CD4-positive, alpha-beta memory T cell (primary cell): ENCODE measurements at regions not wholly inside any gene's neighbourhood (a gene's known extent, or its start where the extent isn't known, plus 50 kb on each side); places are given as distances from the start of the nearest gene placed in this dataset.

ENCODE experiments used
- CTCF ChIA-PET: fragments of 350-600 bp; sonication (Branson Sonifier 250); formaldehyde crosslinking; loops from one replicate; lab custom pipeline; 2021; ENCODE audit warnings: inconsistent platforms; ENCODE audit not compliant: partially characterized antibody; lab: Charles Lee
- POLR2A ChIA-PET: fragments of 350-600 bp; sonication (Branson Sonifier 250); formaldehyde crosslinking; loops from one replicate; lab custom pipeline; 2021; ENCODE audit not compliant: partially characterized antibody; lab: Charles Lee
- DNase-seq, 5 donors: peaks; one replicate each; pipeline versions ENCODE4 v3.0.0 to v3.0.0-alpha.2; 2020 to 2022; ENCODE audit warnings: mixed read lengths in 1 of 5
- H3K27ac ChIP-seq: one replicate; pipeline ENCODE4 v1.7.0; 2013; ENCODE audit warnings: low read depth, low read length
- H3K27me3 ChIP-seq: 2 replicates; pipeline ENCODE4 v1.7.0; 2013; ENCODE audit warnings: mild to moderate bottlenecking, low read length, moderate library complexity; ENCODE audit not compliant: insufficient read depth
- H3K36me3 ChIP-seq: 2 replicates; pipeline ENCODE4 v1.7.0; 2013; ENCODE audit warnings: mild to moderate bottlenecking, low read length, moderate library complexity; ENCODE audit not compliant: insufficient read depth
- H3K4me1 ChIP-seq: 2 replicates; pipeline ENCODE4 v1.7.0; 2013; ENCODE audit warnings: mild to moderate bottlenecking, low read length, moderate library complexity; ENCODE audit not compliant: insufficient read depth
- H3K4me3 ChIP-seq, 2 donors: one replicate each; pipeline ENCODE4 v1.7.0; 2013; ENCODE audit warnings: low read length in 2 of 2, mild to moderate bottlenecking in 1 of 2
- H3K9me3 ChIP-seq, 2 donors: one replicate each; pipeline ENCODE4 v1.7.0; 2013; ENCODE audit warnings: low read length in 2 of 2, control low read depth in 1 of 2; ENCODE audit not compliant: control insufficient read depth in 1 of 2
- H3K27ac Mint-ChIP-seq, 7 donors: one replicate each; pipeline ENCODE4 v1.8.0; 2020 to 2021; ENCODE audit warnings: mixed read lengths in 7 of 7, mild to moderate bottlenecking in 6 of 7, inconsistent platforms in 3 of 7, moderate library complexity in 3 of 7
- H3K27me3 Mint-ChIP-seq, 2 donors: one replicate each; pipeline ENCODE4 v1.8.0; 2020 to 2021; ENCODE audit warnings: mixed read lengths in 2 of 2
- H3K36me3 Mint-ChIP-seq, 2 donors: one replicate each; pipeline ENCODE4 v1.8.0; 2020 to 2021; ENCODE audit warnings: mixed read lengths in 2 of 2, inconsistent platforms in 1 of 2, mild to moderate bottlenecking in 1 of 2
- H3K4me1 Mint-ChIP-seq, 4 donors: one replicate each; pipeline ENCODE4 v1.8.0; 2020 to 2021; ENCODE audit warnings: mixed read lengths in 4 of 4, mild to moderate bottlenecking in 1 of 4
- H3K4me3 Mint-ChIP-seq, 8 donors: one replicate each; pipeline ENCODE4 v1.8.0; 2020 to 2021; ENCODE audit warnings: mixed read lengths in 8 of 8, mild to moderate bottlenecking in 7 of 8, moderate library complexity in 6 of 8, inconsistent platforms in 3 of 8
- H3K9me3 Mint-ChIP-seq, 8 donors: one replicate each; pipeline ENCODE4 v1.8.0; 2020 to 2021; ENCODE audit warnings: mixed read lengths in 8 of 8, mild to moderate bottlenecking in 5 of 8, inconsistent platforms in 3 of 8, moderate library complexity in 1 of 8
- intact Hi-C: fragments of 100-400 bp; cut with micrococcal nuclease; formaldehyde crosslinking; loops from one replicate; pipeline ENCODE4 v1.15.1; 2023

GRCh38 chr2:133908171-133908570 is 339.9 kb upstream of the NCKAP5 start:
- no peak overlapping the region for H3K27ac Mint-ChIP-seq
- H3K27me3 Mint-ChIP-seq, result peaks cover 7 to 30% of the 10 kb centered on the region in 2 donors
- ChIA-PET POLR2A (no interaction called here), CTCF (no interaction called here)
- Histone ChIP-seq H3K27ac (no peak overlapping the region), H3K4me3 (no peak overlapping the region), H3K9me3 (no peaks in the 10 kb centered on the region), H3K4me1 (no peaks in the 10 kb centered on the region), H3K36me3 (no peaks in the 10 kb centered on the region), H3K27me3 (no peaks in the 10 kb centered on the region)
- no peak for DNase-seq
- no peaks in the 10 kb centered on the region for H3K4me1 Mint-ChIP-seq
- H3K36me3 Mint-ChIP-seq, result peaks cover 0 to 4% of the 10 kb centered on the region in 2 donors
- H3K9me3 Mint-ChIP-seq, result peaks cover 2 to 22% (median 7%) of the 10 kb centered on the region in 8 donors
- no peak overlapping the region for H3K4me3 Mint-ChIP-seq
- intact Hi-C loops, result no loop called here

- Mint-ChIP-seq H3K4me3 (no peak overlapping the region), H3K4me1 (no peaks in the 10 kb centered on the region), H3K9me3 (peaks cover 0 to 5% (median 0%) of the 10 kb centered on the region in 8 donors), H3K27me3 (peaks cover 2 to 7% of the 10 kb centered on the region in 2 donors), H3K36me3 (no peaks in the 10 kb centered on the region), H3K27ac (no peak overlapping the region)
- H3K36me3 ChIP-seq, result no peaks in the 10 kb centered on the region
- DNase-seq, result no peak
- H3K27ac ChIP-seq, result no peak overlapping the region
- H3K9me3 ChIP-seq, result no peaks in the 10 kb centered on the region
- no peak overlapping the region for H3K4me3 ChIP-seq
- H3K27me3 ChIP-seq, result no peaks in the 10 kb centered on the region
- CTCF ChIA-PET, result no interaction called here
- POLR2A ChIA-PET, result interaction anchor here (0.6 kb wide), 1 partner anchor 244 kb away, joined by 3 read pairs; no protein-coding TSS in a partner anchor
- no peaks in the 10 kb centered on the region for H3K4me1 ChIP-seq
- intact Hi-C loops, result no loop called here
Observed at GRCh38 chr2:133918141-133918540, 335.7 kb upstream of the MGAT5 start.

GRCh38 chr2:133919285-133919684 is 334.6 kb upstream of the MGAT5 start:
- intact Hi-C loops, result no loop called here
- ChIA-PET CTCF (no interaction called here), POLR2A (no interaction called here)
- Mint-ChIP-seq H3K4me3 (no peak overlapping the region), H3K36me3 (no peaks in the 10 kb centered on the region), H3K27ac (peak overlapping the region in 1 of 7 donors; percentile 25), H3K9me3 (peaks cover 0 to 5% (median 0%) of the 10 kb centered on the region in 8 donors), H3K4me1 (no peaks in the 10 kb centered on the region), H3K27me3 (peaks cover 2 to 7% of the 10 kb centered on the region in 2 donors)
- no peak for DNase-seq
- Histone ChIP-seq H3K27me3 (no peaks in the 10 kb centered on the region), H3K27ac (no peak overlapping the region), H3K4me3 (no peak overlapping the region), H3K9me3 (no peaks in the 10 kb centered on the region), H3K4me1 (no peaks in the 10 kb centered on the region), H3K36me3 (no peaks in the 10 kb centered on the region)

- no peaks in the 10 kb centered on the region for H3K9me3 ChIP-seq
- no peaks in the 10 kb centered on the region for H3K4me1 ChIP-seq
- no peak for DNase-seq
- intact Hi-C loops, result no loop called here
- Mint-ChIP-seq H3K4me1 (no peaks in the 10 kb centered on the region), H3K4me3 (no peak overlapping the region), H3K9me3 (peaks cover 0 to 4% (median 0%) of the 10 kb centered on the region in 8 donors), H3K27me3 (peaks cover 8 to 14% of the 10 kb centered on the region in 2 donors), H3K36me3 (no peaks in the 10 kb centered on the region), H3K27ac (no peak overlapping the region)
- POLR2A ChIA-PET, result no interaction called here
- H3K27ac ChIP-seq, result no peak overlapping the region
- no peaks in the 10 kb centered on the region for H3K27me3 ChIP-seq
- H3K4me3 ChIP-seq, result no peak overlapping the region
- CTCF ChIA-PET, result no interaction called here
- no peaks in the 10 kb centered on the region for H3K36me3 ChIP-seq
Observed at GRCh38 chr2:133927894-133928293, 326.0 kb upstream of the MGAT5 start.

GRCh38 chr2:133936096-133936495 is 317.8 kb upstream of the MGAT5 start:
- peaks cover 2 to 3% of the 10 kb centered on the region in 2 donors for H3K27me3 Mint-ChIP-seq
- no peak overlapping the region for H3K27ac ChIP-seq
- no peaks in the 10 kb centered on the region for H3K36me3 Mint-ChIP-seq
- no peaks in the 10 kb centered on the region for H3K4me1 ChIP-seq
- peaks cover 7% of the 10 kb centered on the region for H3K27me3 ChIP-seq
- DNase-seq, result no peak
- intact Hi-C loops, result no loop called here
- H3K9me3 Mint-ChIP-seq, result peaks cover 0 to 4% (median 2%) of the 10 kb centered on the region in 8 donors
- no peak overlapping the region for H3K4me3 Mint-ChIP-seq
- no peaks in the 10 kb centered on the region for H3K4me1 Mint-ChIP-seq
- CTCF ChIA-PET, result no interaction called here
- POLR2A ChIA-PET, result no interaction called here
- H3K9me3 ChIP-seq, result no peaks in the 10 kb centered on the region
- H3K36me3 ChIP-seq, result no peaks in the 10 kb centered on the region
- no peak overlapping the region for H3K4me3 ChIP-seq
- no peak overlapping the region for H3K27ac Mint-ChIP-seq

- Mint-ChIP-seq H3K27ac (no peak overlapping the region), H3K4me1 (no peaks in the 10 kb centered on the region), H3K4me3 (no peak overlapping the region), H3K9me3 (peaks cover 0 to 4% (median 2%) of the 10 kb centered on the region in 8 donors), H3K27me3 (peaks cover under 1 to 1% of the 10 kb centered on the region in 2 donors), H3K36me3 (no peaks in the 10 kb centered on the region)
- ChIA-PET CTCF (no interaction called here), POLR2A (no interaction called here)
- no peak for DNase-seq
- Histone ChIP-seq H3K9me3 (no peaks in the 10 kb centered on the region), H3K27ac (no peak overlapping the region), H3K4me3 (no peak overlapping the region), H3K4me1 (no peaks in the 10 kb centered on the region), H3K27me3 (peaks cover 7% of the 10 kb centered on the region), H3K36me3 (no peaks in the 10 kb centered on the region)
- intact Hi-C loops, result no loop called here
Observed at GRCh38 chr2:133936601-133937000, 317.3 kb upstream of the MGAT5 start.

GRCh38 chr2:133937669-133938068 is 316.2 kb upstream of the MGAT5 start:
- intact Hi-C loops, result no loop called here
- no peak overlapping the region for H3K4me3 Mint-ChIP-seq

GRCh38 chr2:133940134-133940533 is 313.7 kb upstream of the MGAT5 start:
- no peak overlapping the region for H3K4me3 ChIP-seq
- no peaks in the 10 kb centered on the region for H3K36me3 ChIP-seq
- H3K27me3 Mint-ChIP-seq, result peaks cover 1 to 4% of the 10 kb centered on the region in 2 donors
- H3K9me3 Mint-ChIP-seq, result no peaks in the 10 kb centered on the region
- no peak overlapping the region for H3K4me3 Mint-ChIP-seq
- no peaks in the 10 kb centered on the region for H3K4me1 Mint-ChIP-seq
- H3K27ac ChIP-seq, result no peak overlapping the region
- CTCF ChIA-PET, result no interaction called here
- peaks cover 7% of the 10 kb centered on the region for H3K27me3 ChIP-seq
- no peaks in the 10 kb centered on the region for H3K9me3 ChIP-seq
- DNase-seq, result no peak
- POLR2A ChIA-PET, result no interaction called here
- H3K27ac Mint-ChIP-seq, result no peak overlapping the region
- H3K4me1 ChIP-seq, result no peaks in the 10 kb centered on the region
- no peaks in the 10 kb centered on the region for H3K36me3 Mint-ChIP-seq
- intact Hi-C loops, result no loop called here

More at GRCh38 chr2:133937669-133938068, 316.2 kb upstream of the MGAT5 start:
- H3K9me3 Mint-ChIP-seq, result peaks cover 0 to 4% (median 2%) of the 10 kb centered on the region in 8 donors
- H3K9me3 ChIP-seq, result no peaks in the 10 kb centered on the region
- no peak overlapping the region for H3K27ac Mint-ChIP-seq
- H3K4me3 ChIP-seq, result no peak overlapping the region
- no peaks in the 10 kb centered on the region for H3K36me3 ChIP-seq
- no peaks in the 10 kb centered on the region for H3K36me3 Mint-ChIP-seq
- no peaks in the 10 kb centered on the region for H3K4me1 Mint-ChIP-seq
- ChIA-PET POLR2A (no interaction called here), CTCF (no interaction called here)
- H3K27ac ChIP-seq, result no peak overlapping the region
- peaks cover 7% of the 10 kb centered on the region for H3K27me3 ChIP-seq
- peaks cover 0 to 1% of the 10 kb centered on the region in 2 donors for H3K27me3 Mint-ChIP-seq
- no peaks in the 10 kb centered on the region for H3K4me1 ChIP-seq
- no peak for DNase-seq
